GM18511 (cell line): ENCODE measurements at regions not wholly inside any gene's neighbourhood (a gene's known extent, or its start where the extent isn't known, plus 50 kb on each side); places are given as distances from the start of the nearest gene placed in this dataset.

Source experiments
- ATAC-seq: cut with Tn5 transposase; IDR thresholded peaks from one replicate; pipeline ENCODE4 v1.9.1; 2021; ENCODE audit warnings: mild to moderate bottlenecking, moderate library complexity; ENCODE audit not compliant: unreplicated experiment

GRCh38 chr2:175574069-175574468, 392.6 kb upstream of the ATP5MC3 start:
- ATAC-seq = no peak

GRCh38 chr2:175571078-175571653, 389.7 kb upstream of the ATP5MC3 start:
- ATAC-seq = no peak

- ATAC-seq = no peak
Measured at GRCh38 chr2:175568109-175568730, 386.7 kb upstream of the ATP5MC3 start.

- ATAC-seq = no peak
Measured at GRCh38 chr2:175567435-175568061, 386.0 kb upstream of the ATP5MC3 start.

GRCh38 chr2:175560521-175561169, 379.1 kb upstream of the ATP5MC3 start:
- ATAC-seq = no peak

- ATAC-seq = no peak
Measured at GRCh38 chr2:175559613-175560012, 378.1 kb upstream of the ATP5MC3 start.

GRCh38 chr2:175557810-175558377, 376.4 kb upstream of the ATP5MC3 start:
- ATAC-seq = no peak

GRCh38 chr2:175553910-175554309, 372.4 kb upstream of the ATP5MC3 start:
- no peak for ATAC-seq

GRCh38 chr2:175552902-175553301, 371.4 kb upstream of the ATP5MC3 start:
- no peak for ATAC-seq

GRCh38 chr2:175540421-175540820, 358.9 kb upstream of the ATP5MC3 start:
- ATAC-seq = no peak

GRCh38 chr2:175539122-175539521, 357.6 kb upstream of the ATP5MC3 start:
- no peak for ATAC-seq

GRCh38 chr2:175536059-175536458, 354.5 kb upstream of the ATP5MC3 start:
- ATAC-seq = no peak

GRCh38 chr2:175535631-175536030, 354.1 kb upstream of the ATP5MC3 start:
- no peak for ATAC-seq

- ATAC-seq = no peak
Measured at GRCh38 chr2:175525975-175526374, 344.5 kb upstream of the ATP5MC3 start.

- no peak for ATAC-seq
Measured at GRCh38 chr2:175523001-175523400, 341.5 kb upstream of the ATP5MC3 start.

GRCh38 chr2:175518206-175518605, 336.7 kb upstream of the ATP5MC3 start:
- no peak for ATAC-seq

- ATAC-seq = no peak
Measured at GRCh38 chr2:175516555-175516954, 335.0 kb upstream of the ATP5MC3 start.

GRCh38 chr2:175500255-175500654, 318.7 kb upstream of the ATP5MC3 start:
- no peak for ATAC-seq

- no peak for ATAC-seq
Measured at GRCh38 chr2:175490360-175490791, 308.9 kb upstream of the ATP5MC3 start.

- ATAC-seq = no peak
Measured at GRCh38 chr2:175478096-175478768, 296.7 kb upstream of the ATP5MC3 start.

- no peak for ATAC-seq
Measured at GRCh38 chr2:175476948-175477347, 295.4 kb upstream of the ATP5MC3 start.
